ENCODE measurements at regions not wholly inside any gene's neighbourhood (a gene's known extent, or its start where the extent isn't known, plus 50 kb on each side); places are given as distances from the start of the nearest gene placed in this dataset.

GRCh38 chr3:102617381-102617780 is 182.6 kb downstream of the ZPLD1 start:
- Histone ChIP-seq H3K27me3 (no peaks in the 10 kb centered on the region), H3K36me3 (no peaks in the 10 kb centered on the region), H3K4me1 (no peaks in the 10 kb centered on the region), H3K4me3 (no peak overlapping the region), H3K9me3 (no peaks in the 10 kb centered on the region), H3K27ac (no peak overlapping the region)
- no peak for DNase-seq
- intact Hi-C loops (cut with DNase I), result no loop called here
- TF ChIP-seq CTCF (IDR thresholded peaks at IDR 0.05), result no peak
- ATAC-seq, result no peak

- Histone ChIP-seq H3K36me3 (no peaks in the 10 kb centered on the region), H3K9me3 (no peaks in the 10 kb centered on the region), H3K27ac (no peak overlapping the region), H3K4me1 (no peaks in the 10 kb centered on the region), H3K27me3 (no peaks in the 10 kb centered on the region), H3K4me3 (no peak overlapping the region)
- TF ChIP-seq CTCF (IDR thresholded peaks at IDR 0.05), result no peak
- no peak for DNase-seq
- intact Hi-C loops (cut with DNase I), result no loop called here
- no peak for ATAC-seq
Measured at GRCh38 chr3:102619361-102619760, 184.5 kb downstream of the ZPLD1 start.

GRCh38 chr3:102629943-102630342 is 195.1 kb downstream of the ZPLD1 start:
- Histone ChIP-seq H3K4me1 (no peaks in the 10 kb centered on the region), H3K36me3 (no peaks in the 10 kb centered on the region), H3K27me3 (no peaks in the 10 kb centered on the region), H3K9me3 (no peaks in the 10 kb centered on the region), H3K4me3 (no peak overlapping the region), H3K27ac (no peak overlapping the region)
- DNase-seq (no peak), ATAC-seq (no peak)
- intact Hi-C loops (cut with DNase I), result no loop called here
- TF ChIP-seq CTCF (IDR thresholded peaks at IDR 0.05), result no peak

- no peak for TF ChIP-seq CTCF (IDR thresholded peaks at IDR 0.05)
- ATAC-seq (no peak), DNase-seq (no peak)
- Histone ChIP-seq H3K4me1 (no peaks in the 10 kb centered on the region), H3K9me3 (no peaks in the 10 kb centered on the region), H3K4me3 (no peak overlapping the region), H3K36me3 (no peaks in the 10 kb centered on the region), H3K27me3 (no peaks in the 10 kb centered on the region), H3K27ac (no peak overlapping the region)
- intact Hi-C loops (cut with DNase I), result no loop called here
Measured at GRCh38 chr3:102630531-102630930, 195.7 kb downstream of the ZPLD1 start.

- H3K9me3 ChIP-seq, result no peaks in the 10 kb centered on the region
- H3K36me3 ChIP-seq, result no peaks in the 10 kb centered on the region
- TF ChIP-seq CTCF (IDR thresholded peaks at IDR 0.05), result no peak
- H3K4me3 ChIP-seq, result no peak overlapping the region
- intact Hi-C loops (cut with DNase I), result no loop called here
- no peak overlapping the region for H3K27ac ChIP-seq
- DNase-seq (no peak), ATAC-seq (no peak)
- H3K27me3 ChIP-seq, result no peaks in the 10 kb centered on the region
- no peaks in the 10 kb centered on the region for H3K4me1 ChIP-seq
Measured at GRCh38 chr3:102643546-102643945, 208.7 kb downstream of the ZPLD1 start.

- no peak overlapping the region for H3K27ac ChIP-seq
- H3K27me3 ChIP-seq, result no peaks in the 10 kb centered on the region
- no peak for ATAC-seq
Measured at GRCh38 chr3:102646557-102646956, 211.7 kb downstream of the ZPLD1 start.

More at GRCh38 chr3:102646557-102646956, 211.7 kb downstream of the ZPLD1 start:
- no peak for DNase-seq
- no peaks in the 10 kb centered on the region for H3K4me1 ChIP-seq
- no peaks in the 10 kb centered on the region for H3K36me3 ChIP-seq
- intact Hi-C loops (cut with DNase I), result no loop called here
- H3K4me3 ChIP-seq, result no peak overlapping the region
- H3K9me3 ChIP-seq, result no peaks in the 10 kb centered on the region
- TF ChIP-seq CTCF (IDR thresholded peaks at IDR 0.05), result no peak

Measured in upper lobe of right lung (tissue), 1 donor.